HG03066 (cell line): ENCODE measurements at regions not wholly inside any gene's neighbourhood (a gene's known extent, or its start where the extent isn't known, plus 50 kb on each side); places are given as distances from the start of the nearest gene placed in this dataset.

Source experiments
- ATAC-seq: cut with Tn5 transposase; IDR thresholded peaks from one replicate; pipeline ENCODE4 v1.9.1; 2021; ENCODE audit warnings: low read depth; ENCODE audit not compliant: unreplicated experiment

DNA sequence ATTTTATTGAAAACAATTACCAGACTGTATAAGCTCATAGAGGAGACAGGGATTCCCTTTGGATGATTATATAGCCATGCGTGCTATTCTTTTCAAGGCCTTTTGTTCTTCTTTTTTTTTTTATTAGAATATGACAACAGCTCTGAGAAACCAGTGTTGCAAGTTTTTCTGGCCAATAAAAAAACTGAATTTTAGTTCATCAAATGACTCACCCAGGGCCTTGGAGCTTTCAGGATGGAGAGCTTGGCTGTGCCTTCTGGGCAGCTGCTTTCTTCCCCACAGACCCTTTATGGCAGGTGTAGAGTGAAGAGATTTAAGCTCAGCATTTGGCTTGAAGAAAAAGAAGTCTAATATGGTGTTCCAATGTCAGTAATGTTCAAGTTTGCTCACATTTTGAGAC is 497.9 kb upstream of the FANCL start:
- no peak for ATAC-seq

DNA sequence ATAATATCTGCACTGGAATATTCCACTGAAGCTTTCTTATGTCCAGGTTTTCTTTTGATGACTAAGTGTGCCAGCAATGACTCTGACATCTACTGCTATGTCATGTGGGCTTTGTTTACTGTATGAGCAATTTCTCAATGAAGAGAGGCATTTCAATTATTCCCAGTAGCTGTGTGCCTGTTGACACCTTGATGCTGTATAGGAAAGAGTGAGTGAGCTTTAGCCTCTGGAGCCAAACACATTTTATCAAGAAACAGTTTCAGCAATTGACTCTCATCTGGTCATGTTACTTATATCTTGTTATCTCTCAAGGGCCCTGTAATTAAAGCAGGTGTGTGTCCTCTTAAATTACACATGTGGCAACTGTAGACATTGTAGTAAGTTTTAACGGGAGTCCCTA is 493.2 kb upstream of the FANCL start:
- no peak for ATAC-seq

DNA sequence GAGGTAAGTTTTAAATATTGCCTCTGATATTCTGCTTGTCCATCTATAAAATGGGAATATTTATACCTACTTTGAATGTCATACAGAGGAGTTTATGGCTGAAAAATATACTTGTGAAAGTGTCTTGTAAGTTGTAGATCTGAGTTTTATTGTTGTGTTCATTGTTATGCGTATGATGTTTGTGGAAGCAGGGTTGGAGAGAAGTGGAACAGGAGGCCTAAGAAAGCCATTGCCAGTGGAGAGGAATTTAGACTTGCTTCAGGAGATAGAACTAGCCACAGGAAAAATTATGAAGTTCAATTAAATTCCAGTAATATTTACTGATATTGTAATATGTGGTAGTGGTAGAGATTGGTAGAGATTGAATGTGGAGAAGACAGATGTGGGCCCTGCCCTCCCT is 491.9 kb upstream of the FANCL start:
- ATAC-seq = no peak

DNA sequence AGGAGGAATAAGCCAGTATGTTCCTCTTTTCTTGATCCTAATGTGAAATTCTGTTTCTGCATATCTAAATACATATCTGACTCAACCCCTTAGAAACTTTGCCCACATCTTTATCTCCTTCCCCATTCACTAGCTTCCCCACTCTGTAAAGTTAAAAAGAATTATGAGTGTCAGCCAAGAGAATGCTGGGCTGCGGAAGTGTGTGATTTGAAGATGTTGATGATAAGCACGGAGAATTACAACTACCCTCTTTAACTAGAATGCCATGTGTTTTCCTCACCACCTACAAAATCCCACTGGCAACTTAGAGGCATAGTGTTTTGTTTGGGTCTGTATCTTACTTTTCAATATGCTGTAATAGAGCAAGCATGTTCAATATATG is 490.4 kb upstream of the FANCL start:
- no peak for ATAC-seq

DNA sequence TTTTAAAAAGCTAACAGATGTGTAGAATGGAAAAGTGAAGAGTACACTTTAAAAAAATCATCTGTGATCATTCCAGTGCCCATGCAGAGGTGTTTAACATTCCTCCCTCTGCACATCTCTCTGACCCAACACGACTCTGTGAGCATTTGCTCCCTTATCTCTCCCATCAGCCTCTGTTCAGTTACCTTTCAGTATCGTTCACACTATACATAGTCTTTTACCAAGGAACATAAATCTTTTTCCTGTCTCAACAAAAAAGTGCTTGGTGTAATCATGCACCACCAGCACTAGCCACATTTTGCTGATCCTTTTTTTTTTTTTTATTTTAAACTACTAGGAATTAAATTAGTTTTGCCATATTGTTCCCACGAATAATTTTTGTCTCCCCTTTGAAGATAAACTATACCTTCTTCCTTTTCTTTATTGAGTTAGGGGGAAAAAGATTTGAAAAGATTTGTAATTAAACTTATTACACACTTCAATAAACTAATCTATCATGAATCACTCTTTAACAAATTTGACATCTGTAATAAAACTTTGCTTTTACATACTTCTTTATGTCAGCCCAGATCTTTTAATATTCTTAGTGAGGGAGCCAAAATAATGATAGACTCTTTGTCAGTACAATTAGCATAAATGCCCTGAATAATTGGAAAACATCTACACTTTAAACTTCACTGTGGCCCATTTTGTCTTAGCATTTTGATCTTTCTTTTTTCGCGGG is 489.8 kb upstream of the FANCL start:
- no peak for ATAC-seq

DNA sequence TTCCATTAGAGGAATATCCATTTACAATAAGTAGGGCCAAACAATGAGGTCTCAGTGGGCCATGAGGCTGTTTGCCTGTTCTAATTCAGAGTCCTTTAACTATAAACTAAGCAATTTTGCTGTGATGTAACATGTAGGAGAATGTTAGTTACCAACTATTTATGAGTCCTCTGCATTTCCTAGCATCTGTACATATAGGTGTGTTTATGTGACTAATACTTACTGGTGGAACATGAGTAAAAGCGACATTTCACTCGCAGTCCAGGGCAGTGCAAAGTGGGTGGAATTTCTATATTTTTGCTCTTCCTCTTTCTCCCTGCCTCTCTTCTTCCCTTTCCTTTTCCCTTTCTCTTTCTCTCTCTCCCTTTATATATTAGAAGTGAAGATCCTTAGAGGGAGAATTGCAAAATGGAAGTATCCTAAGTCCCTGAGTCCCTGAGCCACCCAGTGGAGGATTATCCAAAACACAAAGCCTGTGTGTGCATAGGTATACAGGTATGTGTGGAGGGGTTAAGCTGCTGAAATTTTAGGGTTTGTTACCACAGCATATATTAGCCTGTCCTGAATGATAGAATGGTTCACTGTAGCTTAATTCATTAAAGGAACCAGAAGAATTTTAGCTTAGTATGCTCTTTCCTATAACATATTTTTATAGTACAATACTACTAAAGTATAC is 487.0 kb upstream of the FANCL start:
- ATAC-seq = no peak

DNA sequence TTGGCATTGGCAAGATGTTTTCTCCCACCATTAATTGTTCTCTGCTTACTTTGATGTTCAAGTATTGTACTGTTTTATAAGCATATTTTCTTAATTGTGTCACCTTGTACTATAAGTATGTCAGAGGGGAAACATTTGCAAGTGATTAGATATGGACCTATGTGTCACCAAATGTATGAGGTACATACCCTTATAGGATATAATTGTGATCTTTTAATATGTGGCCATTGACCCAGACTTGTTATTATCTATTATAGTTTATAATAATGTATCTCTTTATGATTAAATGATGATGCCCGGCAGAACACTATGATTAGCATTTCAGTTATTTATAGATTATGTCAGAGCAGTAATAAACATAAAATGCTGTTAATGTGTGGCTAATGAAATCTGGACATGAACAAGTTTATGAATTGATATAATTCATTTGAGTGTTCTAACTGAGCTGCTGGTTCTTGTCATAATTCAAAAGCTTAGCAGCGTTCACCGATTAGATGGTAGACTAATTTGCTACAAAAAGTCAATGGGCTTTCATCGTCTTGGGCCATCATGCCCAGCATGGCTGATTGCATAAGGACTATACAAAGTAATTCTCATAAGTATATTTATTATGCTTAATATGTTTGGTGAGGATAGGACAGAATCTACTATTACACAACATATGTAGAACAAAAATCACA is 480.9 kb upstream of the FANCL start:
- ATAC-seq = no peak

DNA sequence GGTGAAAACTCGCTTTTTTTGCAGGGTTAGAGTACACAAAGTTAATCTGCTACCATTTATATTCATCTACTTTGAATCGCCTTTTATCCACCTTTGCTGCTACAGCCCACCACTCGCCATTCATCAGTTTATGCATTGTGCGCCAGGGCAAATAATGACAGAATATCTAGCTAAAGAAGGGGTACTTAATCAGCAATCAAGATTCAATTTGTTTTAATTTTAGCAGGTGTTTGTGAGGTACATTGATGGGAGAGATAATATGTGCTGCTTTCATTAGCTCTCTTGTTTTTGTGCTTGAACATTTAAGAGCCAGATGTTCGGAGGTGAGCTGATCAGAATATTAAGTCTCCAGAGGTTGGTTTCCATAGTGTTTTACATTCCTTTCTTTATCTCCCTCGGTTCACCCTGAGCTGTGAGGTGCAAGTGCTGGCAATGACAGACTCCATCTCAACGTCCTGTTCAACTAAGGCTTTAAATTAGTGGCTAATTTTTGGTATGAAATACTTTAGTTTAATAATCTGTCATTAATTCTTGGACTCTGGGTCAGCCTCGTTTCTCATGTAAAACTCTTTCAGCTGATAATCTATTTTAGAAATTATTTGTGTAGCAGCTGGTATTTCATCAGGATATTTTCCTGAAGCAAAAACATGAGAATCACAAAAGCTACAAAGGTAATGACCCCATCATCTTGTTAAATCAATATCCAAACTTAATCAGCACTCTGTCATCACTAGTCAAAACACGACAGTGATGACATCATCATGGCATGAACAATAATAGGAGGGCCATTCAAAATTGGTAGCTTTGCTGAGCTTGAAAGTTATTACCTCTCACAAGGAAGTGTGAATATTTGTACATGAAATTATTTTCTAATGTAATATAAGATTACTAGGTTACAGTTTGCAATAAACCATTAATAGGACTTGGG is 479.9 kb upstream of the FANCL start:
- no peak for ATAC-seq

DNA sequence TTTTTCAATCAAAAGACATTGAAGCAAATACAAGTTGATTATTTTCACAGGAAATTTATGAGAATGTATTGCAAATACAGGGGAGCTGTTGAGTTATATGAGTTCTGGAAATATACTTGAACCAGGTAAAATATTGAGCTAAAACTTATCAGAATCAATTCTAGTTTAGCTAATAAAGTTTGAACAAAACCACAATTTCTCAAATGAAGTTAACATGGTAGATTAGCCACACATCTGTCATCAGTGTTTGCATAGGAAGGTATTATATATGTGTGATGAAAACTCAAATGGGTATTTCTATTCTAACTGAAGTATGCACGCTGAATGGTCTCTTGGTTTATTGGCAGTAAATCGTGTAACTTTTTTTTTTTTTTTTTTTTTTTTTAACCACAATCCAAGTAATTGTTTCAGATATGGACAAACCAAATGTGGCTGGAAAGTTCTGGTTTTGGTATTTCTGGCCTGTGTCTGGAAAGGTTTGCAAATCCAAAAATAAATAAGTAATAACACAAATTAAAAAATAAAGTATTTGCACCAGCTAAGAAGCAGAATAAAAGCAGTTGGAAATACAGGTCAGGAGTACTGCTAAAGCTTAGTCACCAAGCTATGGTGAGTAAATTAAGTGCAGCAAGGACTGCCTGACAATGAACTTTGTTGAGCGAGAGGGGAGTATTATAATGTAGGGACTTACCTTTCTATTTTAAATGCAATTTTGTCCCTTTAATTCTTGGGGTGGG is 479.1 kb upstream of the FANCL start:
- no peak for ATAC-seq

DNA sequence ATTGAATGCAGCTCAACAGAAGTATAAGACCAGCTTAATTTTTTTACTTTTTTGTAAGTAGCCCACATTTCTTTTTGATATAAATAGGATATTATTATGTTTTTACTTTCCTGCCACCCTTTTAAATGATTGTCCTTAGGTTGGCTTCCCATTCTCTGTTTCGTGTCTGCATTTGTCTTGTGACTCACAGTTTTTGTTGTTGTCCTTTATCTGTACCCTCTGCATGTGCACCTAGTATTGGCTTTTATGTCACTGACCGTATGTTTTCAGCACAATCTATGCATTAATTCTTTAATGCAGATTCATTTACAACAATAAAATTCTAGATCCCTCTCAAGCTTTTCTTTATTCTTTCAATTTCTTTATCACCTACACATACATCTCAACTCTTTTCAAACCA is 474.2 kb upstream of the FANCL start:
- ATAC-seq = no peak

DNA sequence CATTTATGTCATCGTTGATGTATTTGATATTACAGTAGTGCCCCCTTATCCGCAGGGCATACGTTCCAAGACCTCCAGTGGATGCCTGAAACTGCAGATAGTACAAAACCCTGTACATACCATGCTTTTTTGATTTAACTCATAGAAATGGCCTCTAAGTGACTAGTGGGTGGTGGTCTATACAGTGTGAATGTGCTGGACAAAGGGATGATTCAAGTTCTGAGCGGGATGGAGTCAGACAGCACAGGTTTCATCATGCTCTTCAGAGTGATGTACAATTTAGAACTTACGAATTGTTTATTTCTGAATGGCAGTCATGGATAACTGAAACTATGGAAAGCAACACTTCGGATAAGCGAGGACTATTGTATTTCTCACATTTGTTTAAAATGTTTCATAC is 473.1 kb upstream of the FANCL start:
- no peak for ATAC-seq

DNA sequence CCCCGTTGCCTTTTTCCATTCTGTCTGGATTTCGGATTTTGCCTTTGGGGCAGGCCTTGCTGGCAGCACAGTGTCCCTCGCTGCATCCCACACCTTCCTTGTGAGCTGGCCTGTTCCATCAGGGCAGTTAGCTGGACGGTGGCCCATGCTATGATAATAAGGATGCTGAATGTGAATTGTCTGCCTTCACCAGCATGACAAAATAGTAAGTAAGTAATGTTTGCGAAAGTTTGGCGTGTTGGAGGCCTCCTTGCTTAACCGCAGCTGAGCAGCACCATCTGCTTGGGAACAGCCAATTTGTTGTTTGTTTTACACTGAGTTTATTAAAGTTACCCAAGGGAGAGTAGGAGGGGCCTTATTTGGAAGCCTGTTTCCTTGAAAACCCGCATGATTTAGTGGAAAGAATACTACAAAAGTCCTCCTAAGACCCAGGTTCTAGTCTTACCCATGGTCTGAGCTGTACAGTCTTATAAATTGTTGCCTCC is 469.7 kb upstream of the FANCL start:
- no peak for ATAC-seq

DNA sequence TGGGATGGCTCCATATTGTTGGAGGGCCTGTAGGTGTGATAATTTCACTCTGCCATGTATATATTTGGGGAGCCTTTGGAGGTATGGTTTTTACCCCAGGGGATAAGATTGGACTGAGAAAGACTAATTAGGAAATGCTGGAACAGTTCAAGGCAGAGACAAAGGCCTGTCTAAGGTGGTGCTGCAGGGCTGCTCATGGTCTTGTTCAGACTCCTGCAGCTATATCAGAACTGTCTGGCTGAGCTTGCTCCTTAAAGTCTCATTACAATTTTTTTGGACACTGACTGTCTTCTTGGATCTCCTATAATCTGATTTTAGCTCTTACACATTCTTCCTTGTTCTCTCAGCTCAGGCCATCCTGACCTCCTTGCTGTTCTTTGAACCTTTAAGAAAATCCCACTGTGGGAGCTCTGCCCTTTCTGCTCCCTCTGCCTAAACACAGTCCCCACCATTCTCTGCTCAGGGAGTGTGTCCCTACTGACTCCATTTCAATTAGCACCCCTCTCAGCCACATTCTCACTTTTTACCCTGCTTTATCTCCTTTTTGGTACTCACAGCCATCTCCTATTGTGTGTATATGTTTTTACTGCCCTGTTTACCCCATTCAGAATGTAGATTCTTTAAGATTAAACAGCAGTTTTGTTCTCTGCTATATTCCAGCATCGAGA is 468.7 kb upstream of the FANCL start:
- ATAC-seq = no peak

DNA sequence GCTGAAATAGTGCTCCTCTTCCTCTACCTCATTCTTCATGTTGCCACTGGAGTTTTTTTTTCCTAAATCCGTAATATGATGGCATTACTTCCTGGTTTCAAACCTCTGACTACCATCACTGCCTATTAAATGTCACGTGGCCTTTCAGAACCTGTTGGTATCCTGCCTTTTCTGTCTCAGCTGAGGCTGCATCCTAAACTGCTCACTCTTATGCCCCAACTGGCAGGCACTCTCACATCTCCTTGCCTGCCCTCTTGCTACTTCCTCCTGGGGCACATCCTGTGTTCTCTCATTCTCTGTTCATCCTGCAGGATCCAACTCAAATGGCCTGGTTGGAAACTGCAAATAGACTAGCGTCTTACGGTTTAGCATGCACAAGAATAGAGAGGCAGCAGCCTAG is 468.1 kb upstream of the FANCL start:
- ATAC-seq = no peak

DNA sequence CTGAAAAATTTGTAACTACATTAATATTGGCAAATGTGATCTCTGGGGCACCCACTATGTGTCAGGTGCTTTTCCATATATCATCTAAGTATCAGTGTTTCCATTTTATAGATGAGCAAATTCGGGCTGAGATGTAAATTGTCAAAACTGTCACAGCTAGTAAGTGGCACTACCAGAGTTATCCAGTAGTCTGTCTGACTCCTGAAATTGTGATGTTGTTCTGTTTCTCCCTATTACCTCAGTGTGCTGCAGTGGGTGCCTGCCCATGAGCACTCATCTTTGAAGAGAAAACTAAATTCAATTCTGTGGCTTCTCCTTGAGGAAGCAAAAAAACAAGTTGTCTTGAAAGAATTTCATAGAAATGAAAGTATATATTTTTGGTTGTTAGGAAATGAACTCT is 467.4 kb upstream of the FANCL start:
- ATAC-seq = no peak

DNA sequence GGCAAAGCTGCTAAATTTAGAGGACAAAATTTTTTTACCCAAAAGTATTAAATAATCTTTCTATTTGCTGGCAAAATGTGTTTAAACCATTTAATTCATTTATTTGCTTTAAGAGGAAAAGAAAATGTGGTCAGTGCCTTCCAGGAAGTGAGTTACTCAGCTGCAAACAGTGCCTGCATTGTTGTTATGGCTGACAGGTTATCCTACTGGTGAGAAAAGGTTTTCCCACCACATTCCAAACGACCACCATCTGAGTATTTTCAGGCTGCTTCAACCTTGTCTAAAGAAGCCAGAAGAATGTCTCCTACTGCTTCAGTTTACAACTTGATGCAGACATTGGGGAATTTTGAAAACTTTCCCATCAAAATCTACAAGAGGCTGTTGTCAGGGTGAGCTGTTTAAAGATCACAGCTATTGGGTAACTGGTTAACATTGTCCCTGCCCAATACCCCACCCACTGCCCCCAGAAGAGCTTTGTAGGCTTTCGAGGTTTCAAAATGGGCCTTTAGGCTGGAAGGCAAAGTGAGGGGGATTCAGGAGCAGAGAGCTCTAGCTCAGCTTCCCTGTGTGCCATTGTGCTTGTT is 461.3 kb upstream of the FANCL start:
- no peak for ATAC-seq

DNA sequence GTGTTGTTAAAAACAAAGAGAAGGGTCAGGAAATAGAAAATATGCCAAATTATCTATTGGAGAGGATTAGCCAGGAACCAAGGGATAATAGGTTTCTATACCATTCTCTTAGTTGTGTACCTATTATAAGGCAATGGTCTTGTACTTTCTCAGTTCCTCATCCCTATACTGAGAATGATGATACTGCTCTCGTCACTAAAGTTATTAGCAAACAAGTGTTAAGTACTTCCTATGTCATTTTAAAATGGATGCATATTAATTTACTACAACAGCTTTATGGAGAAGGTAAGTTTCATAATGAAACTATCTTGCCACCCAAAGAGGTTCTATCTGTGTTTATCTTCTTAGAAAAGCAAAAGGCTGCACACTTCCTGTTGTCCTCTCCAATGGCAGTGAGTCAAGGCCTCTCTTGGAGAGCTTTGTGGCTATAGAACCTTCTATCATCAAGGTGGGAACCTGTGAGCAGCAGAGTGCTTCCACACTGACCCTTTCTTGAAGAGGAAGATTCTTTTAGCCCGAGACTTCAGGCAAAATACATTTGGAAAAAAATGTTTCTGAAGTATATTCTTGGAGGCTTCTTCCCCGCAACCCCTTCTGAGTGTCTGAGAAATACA is 460.7 kb upstream of the FANCL start:
- no peak for ATAC-seq

DNA sequence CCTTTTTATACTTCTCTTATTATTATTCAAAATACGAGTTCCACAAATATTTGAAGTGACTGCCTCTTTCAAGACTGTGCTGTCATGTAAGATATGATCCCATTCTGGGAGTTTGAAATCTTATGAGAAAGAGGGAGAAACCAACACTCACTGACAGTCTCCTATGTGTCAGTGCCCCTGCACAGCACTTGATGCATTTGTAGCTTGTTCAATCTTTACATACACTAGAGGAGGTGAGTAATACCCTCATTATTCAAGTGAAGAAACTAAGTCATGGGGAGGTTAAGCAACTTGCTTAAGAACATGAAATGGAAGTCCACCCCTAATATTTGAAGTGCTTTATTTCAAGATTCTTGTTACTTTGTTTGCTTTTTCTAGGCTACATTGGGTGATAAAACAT is 459.5 kb upstream of the FANCL start:
- ATAC-seq = no peak

DNA sequence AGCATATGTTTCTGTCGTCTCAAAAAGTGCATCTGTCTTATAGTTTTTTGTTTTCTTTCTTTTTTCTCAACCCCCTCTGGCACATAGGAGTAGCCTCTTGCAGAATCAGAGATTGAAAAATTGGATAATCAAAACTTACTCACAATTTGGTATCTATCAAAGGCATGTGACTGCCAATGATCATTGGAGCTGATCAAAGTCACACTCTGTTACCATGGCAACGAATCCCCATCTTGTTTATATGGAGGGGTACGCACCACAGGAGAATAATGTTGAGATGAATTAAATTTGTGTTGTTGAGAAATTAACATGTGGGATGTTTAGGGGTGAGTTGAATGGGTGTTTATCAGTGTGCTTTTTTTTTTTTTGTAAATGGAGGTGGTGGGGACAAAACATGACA is 458.3 kb upstream of the FANCL start:
- no peak for ATAC-seq
